HG03097 (cell line): ENCODE measurements at regions not wholly inside any gene's neighbourhood (a gene's known extent, or its start where the extent isn't known, plus 50 kb on each side); places are given as distances from the start of the nearest gene placed in this dataset.
"Not testable (repeated sequence)": the region's sequence is repeated elsewhere in the genome, so short reads cannot be mapped to it uniquely, and the experiment has no call there.

Experiments
- ATAC-seq: cut with Tn5 transposase; IDR thresholded peaks from one replicate; pipeline ENCODE4 v1.9.1; 2021; ENCODE audit not compliant: unreplicated experiment, low FRiP score

DNA sequence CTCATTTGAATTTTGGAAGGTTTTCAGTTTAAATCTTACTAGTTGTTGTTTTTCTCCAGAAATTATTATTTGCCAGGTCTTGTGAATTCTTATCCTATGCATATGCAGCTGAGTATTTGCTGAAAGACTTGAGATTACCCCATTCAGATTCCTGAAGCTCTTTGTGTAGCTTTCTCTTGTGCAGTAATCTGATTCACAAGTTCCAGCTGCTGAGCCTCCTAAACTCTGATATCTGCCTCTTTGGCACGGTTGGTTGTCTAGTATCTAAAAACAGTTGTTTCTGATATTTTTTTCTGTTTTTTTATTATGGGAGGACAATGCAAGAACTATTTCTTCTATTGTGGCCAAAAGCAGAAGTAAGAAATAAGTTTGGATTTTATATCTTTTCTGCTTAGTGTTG is 863.9 kb upstream of the MANEA start:
- no peak for ATAC-seq

DNA sequence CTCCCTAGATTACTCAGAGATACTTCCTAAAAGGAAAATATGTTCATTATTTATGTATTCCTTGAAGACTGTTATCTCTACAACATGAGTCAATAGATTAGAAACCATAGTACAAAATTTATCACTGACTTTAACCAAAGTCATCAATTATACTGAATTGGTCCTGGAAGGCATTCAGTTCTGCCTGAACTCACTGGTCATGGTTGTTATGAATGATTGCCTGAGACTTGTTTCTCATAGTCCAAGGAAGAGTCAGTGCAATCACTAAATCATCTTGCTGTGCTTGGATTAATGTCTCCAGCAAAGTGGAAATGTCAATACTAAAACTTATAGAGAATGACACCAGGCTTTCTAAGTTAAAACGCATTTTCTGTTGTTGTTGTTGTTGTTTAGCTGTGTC is 878.6 kb upstream of the MANEA start:
- no peak for ATAC-seq

DNA sequence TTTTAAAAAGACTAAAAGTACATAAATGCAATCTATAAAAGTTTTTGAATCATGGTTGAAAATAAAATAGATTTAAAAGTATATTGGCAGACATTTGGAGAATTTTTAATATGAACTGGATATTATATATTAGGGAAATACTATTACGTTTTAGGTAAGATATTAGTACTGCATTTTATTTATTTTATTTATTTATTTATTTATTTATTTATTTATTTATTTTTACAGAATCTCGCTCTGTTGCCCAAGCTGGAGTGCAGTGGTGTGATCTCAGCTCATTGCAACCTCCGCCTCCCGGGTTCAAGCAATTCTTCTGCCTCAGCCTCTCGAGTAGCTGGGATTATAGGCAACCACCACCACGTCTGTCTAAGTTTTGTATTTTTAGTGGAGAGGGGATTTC is 890.1 kb upstream of the MANEA start:
- ATAC-seq = not testable (repeated sequence)

DNA sequence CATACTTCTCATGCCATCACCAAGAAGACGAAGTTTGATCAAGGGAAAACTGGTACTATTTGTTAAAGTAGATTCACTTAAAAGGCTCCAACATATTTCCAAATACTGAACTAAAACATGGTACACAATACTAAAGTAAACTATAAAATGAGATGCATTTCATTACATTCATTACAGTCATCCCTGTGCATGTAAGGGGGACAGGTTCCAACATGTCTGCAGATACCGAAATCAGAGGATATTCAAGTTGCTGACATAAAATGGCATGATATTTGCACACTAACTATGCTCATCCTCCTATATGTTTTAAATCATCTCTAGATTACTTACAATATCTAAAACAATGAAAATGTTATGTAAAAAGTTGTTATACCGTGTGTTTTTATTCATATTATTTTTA is 893.9 kb upstream of the MANEA start:
- no peak for ATAC-seq

GRCh38 chr6:94680669-94681212 is 896.6 kb upstream of the MANEA start:
- no peak for ATAC-seq

DNA sequence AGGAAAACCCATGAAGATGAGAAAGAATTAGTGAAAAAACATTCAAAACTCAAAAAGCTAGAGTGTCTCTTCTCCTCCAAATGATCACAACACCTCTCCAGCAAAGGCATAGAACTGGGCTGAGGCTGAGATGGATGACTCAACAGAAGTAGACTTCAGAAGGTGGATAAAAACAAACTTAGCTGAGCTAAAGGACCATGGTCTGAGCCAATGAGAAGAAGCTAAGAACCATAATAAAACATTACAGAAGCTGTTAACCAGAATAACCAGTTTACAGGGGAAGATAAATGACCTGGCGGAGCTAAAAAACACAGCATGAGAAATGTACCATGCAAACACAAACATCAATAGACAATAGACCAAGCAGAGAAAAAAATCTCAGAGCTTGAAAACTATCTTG is 904.1 kb upstream of the MANEA start:
- no peak for ATAC-seq

DNA sequence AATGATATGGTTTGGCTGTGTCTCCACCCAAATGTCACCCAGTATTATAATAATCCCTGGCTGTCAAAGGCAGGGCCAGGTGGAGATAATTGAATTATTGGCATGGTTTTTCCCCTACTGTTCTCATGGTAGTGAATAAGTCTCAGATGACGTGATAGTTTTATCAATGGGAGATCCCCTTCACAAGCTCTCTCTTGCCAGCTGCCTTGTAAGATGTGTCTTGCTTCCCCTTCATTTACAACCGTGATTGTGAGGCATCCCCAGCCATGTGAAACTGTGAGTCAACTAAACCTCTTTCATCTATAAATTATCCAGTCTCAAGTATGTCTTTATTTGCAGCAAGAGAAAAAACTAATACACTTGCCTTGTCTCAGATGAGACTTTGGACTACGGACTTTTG is 907.3 kb upstream of the MANEA start:
- no peak for ATAC-seq

DNA sequence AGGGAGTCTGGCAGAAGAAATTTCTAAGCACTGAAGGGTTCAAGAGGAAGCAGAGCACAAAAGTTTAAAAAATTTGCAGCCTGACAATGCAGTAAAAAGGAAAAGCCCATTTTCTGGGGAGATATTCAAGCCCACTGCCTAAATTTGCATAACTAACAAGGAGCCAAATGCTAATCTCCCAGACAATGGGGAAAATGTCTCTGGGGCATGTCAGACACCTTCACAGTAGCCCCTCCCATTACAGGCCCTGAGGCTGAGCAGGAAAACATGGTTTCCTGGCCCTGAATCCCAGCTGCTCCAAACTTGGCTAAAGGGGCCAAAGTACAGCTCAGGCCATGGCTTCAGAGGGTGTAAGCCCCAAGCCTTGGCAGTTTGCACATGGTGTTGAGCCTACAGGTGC is 908.5 kb upstream of the MANEA start:
- no peak for ATAC-seq

DNA sequence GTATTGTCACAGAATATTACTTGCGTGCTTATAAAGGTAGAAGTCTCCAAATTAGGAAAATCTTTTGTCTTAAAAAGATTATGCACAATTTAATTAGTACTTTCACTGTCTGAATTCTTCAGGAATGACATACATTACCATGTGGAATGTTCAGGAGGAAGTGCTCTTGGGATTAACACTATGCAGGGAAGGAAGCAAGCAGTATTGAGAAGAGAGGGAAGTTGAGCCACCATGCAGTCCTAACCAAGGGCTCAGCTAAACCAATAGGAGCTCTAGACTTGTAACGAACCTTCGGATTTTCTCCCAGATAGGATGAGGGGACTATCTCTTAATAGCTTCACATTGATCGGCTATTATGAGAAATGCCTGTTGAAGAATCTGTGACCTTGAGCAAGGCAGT is 918.4 kb upstream of the MANEA start:
- ATAC-seq = no peak

DNA sequence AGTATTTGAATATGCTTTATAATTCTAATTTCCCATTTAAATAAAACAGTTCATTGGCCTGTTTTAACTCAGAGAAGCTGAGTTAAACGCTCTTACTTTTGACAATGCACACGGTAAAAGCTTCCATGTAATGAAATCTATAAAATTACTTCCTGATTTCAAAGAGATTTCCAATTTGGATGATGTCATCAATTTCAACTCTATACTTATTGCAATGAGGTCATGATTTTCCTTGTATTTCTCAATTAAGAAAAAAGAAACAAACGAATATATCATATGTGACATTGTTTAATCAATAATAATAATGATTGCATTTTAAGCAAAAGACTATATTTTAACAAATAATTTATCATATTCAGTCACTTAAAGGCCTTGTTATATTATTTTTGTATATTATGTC is 926.1 kb upstream of the MANEA start:
- ATAC-seq = no peak

DNA sequence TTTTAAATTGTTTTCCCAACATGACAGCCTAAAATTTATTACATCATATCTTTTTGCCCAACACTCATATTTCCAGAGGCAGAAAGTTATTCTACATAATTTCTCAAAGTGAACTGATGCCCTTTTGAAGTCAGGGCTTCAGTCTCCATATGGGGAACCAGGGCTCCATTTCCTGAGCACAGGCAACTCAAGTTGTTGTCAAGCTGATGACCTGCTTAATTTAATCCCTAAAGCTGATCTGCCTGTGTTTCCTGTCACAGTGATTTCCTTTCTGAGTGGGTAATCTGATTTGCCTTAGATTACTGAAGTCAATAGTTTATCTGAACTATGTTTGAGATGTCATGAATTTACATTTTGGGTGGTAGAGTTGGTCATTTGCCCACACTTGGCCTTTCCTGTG is 932.1 kb upstream of the MANEA start:
- ATAC-seq = no peak

- no peak for ATAC-seq
Observed at GRCh38 chr6:94639564-94639963, 937.8 kb upstream of the MANEA start.

DNA sequence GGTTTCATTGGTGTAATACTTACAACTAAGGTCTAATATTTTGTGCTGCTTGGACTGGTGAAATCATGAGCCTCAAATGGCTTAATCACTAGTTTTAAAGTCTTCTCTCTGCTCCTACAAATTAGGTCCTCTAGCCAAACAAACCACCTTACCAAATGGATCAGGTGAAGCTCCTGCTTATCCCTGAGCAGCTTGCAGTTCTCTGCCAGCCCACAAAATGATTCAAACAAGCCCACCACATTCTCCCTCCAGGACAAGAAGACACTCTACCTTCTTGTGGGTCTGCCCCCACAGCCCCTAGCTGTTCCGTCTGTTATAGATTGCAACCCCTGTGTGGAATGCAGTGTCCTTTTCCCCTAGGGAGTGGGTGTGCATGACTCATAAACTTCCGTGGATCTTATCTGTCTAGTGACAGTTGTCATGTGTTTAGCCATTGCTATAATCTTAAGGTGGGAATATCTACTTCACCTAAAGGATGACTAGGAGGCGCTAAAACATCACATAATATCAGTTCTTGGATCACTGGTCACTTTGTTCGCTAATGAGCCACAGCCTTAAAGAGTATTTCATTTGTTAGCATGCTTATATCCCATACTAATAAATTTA is 940.5 kb upstream of the MANEA start:
- ATAC-seq = no peak

- no peak for ATAC-seq
Observed at GRCh38 chr6:94623586-94623985, 953.7 kb upstream of the MANEA start.

DNA sequence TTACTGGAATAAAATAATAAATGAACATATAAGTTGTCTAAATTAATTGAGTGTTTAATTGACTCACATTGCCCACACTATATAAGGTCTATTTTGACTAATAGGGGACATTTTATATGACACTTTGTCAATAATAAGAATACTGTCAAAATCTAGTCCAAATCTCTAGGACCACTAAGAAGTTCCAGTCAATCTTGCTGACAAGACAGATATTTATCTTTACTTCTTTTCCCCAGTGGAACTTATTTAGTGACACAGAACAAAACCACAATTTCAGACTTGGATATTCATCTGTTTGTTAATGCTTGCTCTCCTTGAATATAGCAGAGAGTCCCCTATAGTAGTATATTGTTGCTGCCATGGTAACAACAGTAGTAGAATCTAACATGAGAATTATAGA is 954.6 kb upstream of the MANEA start:
- no peak for ATAC-seq

DNA sequence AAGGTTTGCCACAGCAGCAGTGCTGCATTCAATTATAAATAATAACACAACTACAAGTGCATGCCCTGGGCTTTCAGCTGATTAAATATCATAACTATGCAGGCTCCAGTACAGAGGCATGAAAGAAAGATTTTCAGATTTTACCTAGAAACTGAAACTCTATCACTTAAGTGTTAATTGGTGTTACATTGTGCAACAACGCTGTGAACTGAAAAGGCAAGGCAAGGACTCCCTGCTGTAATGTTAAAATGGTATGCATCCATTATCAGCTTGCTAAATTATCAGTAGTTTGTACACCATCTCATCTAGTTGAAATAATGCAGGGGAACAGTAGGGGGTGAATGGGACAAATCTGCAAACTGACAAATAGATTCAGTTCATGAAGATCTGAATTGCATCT is 976.7 kb upstream of the MANEA start:
- no peak for ATAC-seq

DNA sequence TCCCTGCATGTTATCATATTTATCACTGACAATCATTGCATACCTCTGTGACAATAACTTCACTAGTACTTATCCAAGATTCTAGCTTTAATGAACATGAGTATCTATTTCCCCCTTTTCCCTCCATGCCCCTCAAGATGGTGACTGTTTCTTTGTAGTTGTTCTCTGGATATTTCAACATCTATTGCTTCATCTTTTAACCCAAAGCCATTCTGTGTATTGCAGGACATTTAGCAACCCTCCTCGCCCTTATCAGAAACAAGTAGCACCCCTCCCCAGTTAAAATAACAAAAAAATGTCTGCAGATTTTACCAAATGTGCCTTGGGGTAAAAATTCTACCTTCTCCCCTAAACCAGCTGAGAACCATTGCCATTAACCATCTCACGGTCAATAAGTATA is 979.8 kb upstream of the MANEA start:
- no peak for ATAC-seq

GRCh38 chr6:94590416-94590815 is 986.9 kb upstream of the MANEA start:
- ATAC-seq = no peak

- ATAC-seq = no peak
Observed at GRCh38 chr6:94588301-94588700, 989.0 kb upstream of the MANEA start.

DNA sequence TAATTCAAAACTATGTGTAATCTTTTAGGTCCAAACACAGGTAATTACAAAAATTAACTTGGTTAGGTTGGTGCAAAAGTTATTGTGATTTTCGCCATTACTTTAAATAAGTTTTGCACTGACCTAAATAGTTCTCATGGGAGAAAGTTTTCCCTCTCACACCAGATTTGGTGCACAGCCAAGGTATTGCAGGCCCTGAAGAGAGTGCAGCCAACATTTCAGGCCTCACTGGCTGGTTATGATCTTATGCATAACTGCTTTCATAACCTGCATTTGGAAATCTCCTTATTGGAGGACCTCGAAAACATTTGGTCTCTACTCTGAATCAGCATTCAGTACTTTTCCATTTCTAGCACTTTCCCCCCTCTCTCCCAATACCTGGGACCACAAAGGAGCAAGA is 993.1 kb upstream of the MANEA start:
- no peak for ATAC-seq

DNA sequence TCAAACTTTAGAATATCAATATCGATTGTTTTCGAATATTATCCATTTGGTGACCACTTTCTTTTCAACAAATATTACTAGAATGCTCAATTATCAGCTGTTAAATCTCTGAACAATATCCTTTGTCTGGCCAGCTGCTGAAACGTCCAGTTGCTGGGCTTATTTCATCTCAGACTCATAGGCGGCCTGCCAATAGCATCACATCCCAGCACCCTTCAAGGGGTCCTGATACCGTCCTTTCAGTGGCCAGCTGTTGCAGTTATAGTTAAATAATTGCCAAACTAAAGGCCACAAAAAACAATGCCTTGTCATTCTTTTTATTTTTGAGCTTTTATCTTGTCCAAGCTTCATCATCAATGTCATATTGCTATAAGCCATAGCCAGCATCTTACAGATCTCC is 1006.8 kb upstream of the MANEA start:
- no peak for ATAC-seq

GRCh38 chr6:94562846-94563245 is 1014.5 kb upstream of the MANEA start:
- ATAC-seq = no peak
